Testis (tissue), 2 donors: ENCODE measurements at regions not wholly inside any gene's neighbourhood (a gene's known extent, or its start where the extent isn't known, plus 50 kb on each side); places are given as distances from the start of the nearest gene placed in this dataset.

Source experiments
- CTCF ChIP-seq, 3 experiments: fragments of 450-650 bp in 2 of 3; fragments of 200-600 bp in 1 of 3; sonication (generic) in 1 of 3; IDR thresholded peaks; one replicate each; pipeline ENCODE4 v1.5.1; 2016 to 2019; ENCODE audit warnings: antibody characterized with exemption in 3 of 3, mild to moderate bottlenecking in 2 of 3, moderate library complexity in 1 of 3
- POLR2A ChIP-seq: fragments of 450-650 bp; IDR thresholded peaks from one replicate; pipeline ENCODE4 v1.6.1; 2017; ENCODE audit warnings: antibody characterized with exemption, mild to moderate bottlenecking, moderate library complexity

GRCh38 chr10:80900661-80901060, 363.0 kb downstream of the SH2D4B start:
- TF ChIP-seq CTCF (IDR thresholded peaks at IDR 0.05), result no peak
- TF ChIP-seq POLR2A, result no peak
